PFSK-1 (cell line): ENCODE measurements at regions not wholly inside any gene's neighbourhood (a gene's known extent, or its start where the extent isn't known, plus 50 kb on each side); places are given as distances from the start of the nearest gene placed in this dataset.

Experiments
- FOXP2 ChIP-seq: optimal IDR thresholded peaks from 2 replicates; pipeline ENCODE3; 2011; ENCODE audit warnings: borderline replicate concordance, control low read depth, inconsistent platforms; ENCODE audit not compliant: insufficient read depth; ENCODE audit errors: extremely low read length, extremely low read depth
- POLR2AphosphoS5 ChIP-seq: IDR thresholded peaks from 2 replicates; pipeline ENCODE4 v1.6.1; 2012; ENCODE audit warnings: low read depth, mild to moderate bottlenecking, control low read depth, low read length, moderate library complexity
- SIN3A ChIP-seq: IDR thresholded peaks from 2 replicates; pipeline ENCODE4 v1.6.1; 2012; ENCODE audit warnings: mild to moderate bottlenecking, low read length, moderate library complexity, borderline replicate concordance; ENCODE audit not compliant: insufficient read depth
- TAF1 ChIP-seq: IDR thresholded peaks from 2 replicates; pipeline ENCODE4 v1.6.1; 2012; ENCODE audit warnings: low read length, control low read depth, borderline replicate concordance; ENCODE audit not compliant: insufficient read depth
- TF ChIP-seq, protein P1 (sequence below), 2 experiments: IDR thresholded peaks; 2 replicates each; pipeline versions ENCODE4 v1.6.1 to v1.8.0; 2011 to 2012; ENCODE audit warnings: low read depth in 2 of 2, low read length in 2 of 2, control low read depth in 1 of 2, inconsistent platforms in 1 of 2, mild to moderate bottlenecking in 1 of 2, moderate library complexity in 1 of 2; ENCODE audit not compliant: insufficient read depth in 1 of 2

DNA sequence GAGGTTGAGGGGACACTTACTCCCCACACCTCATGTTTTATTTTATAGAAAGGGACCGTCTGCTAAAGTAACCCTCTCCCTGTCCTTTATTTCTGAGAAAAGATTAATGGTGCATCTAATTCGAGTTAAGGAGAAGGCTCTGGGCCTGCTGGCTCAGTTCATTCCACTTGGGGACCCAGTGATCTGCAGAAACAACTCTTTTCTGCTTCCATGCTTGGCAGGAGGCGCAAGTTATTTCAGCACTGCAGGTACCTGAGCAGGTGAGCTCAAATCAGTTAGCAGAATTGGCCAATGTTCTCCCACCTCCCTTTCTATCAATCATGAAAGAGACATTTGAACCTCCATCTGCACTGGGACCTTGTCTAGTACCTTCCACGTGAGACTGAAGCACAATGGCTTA, 396.1 kb downstream of the SFMBT2 start:
- TF ChIP-seq SIN3A: no peak
- no peak for TF ChIP-seq FOXP2
- no peak for TF ChIP-seq POLR2AphosphoS5

- TF ChIP-seq FOXP2 (no peak), TAF1 (no peak), POLR2AphosphoS5 (no peak), SIN3A (no peak)
- TF ChIP-seq, protein P1, sequence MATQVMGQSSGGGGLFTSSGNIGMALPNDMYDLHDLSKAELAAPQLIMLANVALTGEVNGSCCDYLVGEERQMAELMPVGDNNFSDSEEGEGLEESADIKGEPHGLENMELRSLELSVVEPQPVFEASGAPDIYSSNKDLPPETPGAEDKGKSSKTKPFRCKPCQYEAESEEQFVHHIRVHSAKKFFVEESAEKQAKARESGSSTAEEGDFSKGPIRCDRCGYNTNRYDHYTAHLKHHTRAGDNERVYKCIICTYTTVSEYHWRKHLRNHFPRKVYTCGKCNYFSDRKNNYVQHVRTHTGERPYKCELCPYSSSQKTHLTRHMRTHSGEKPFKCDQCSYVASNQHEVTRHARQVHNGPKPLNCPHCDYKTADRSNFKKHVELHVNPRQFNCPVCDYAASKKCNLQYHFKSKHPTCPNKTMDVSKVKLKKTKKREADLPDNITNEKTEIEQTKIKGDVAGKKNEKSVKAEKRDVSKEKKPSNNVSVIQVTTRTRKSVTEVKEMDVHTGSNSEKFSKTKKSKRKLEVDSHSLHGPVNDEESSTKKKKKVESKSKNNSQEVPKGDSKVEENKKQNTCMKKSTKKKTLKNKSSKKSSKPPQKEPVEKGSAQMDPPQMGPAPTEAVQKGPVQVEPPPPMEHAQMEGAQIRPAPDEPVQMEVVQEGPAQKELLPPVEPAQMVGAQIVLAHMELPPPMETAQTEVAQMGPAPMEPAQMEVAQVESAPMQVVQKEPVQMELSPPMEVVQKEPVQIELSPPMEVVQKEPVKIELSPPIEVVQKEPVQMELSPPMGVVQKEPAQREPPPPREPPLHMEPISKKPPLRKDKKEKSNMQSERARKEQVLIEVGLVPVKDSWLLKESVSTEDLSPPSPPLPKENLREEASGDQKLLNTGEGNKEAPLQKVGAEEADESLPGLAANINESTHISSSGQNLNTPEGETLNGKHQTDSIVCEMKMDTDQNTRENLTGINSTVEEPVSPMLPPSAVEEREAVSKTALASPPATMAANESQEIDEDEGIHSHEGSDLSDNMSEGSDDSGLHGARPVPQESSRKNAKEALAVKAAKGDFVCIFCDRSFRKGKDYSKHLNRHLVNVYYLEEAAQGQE (IDR thresholded peaks at IDR 0.05; ENCODE audit: insufficient read depth in 1 of 2, low read depth in 2 of 2, low read length in 2 of 2): no peak
These were observed 398.8 kb downstream of the SFMBT2 start for GRCh38 chr10:7011994-7012393.

GRCh38 chr10:7008645-7009044, 402.2 kb downstream of the SFMBT2 start:
- TF ChIP-seq POLR2AphosphoS5 (no peak), SIN3A (no peak), TAF1 (no peak), FOXP2 (no peak)
- TF ChIP-seq, protein P1 (IDR thresholded peaks at IDR 0.05; ENCODE audit: insufficient read depth in 1 of 2, low read depth in 2 of 2, low read length in 2 of 2): no peak

- TF ChIP-seq FOXP2 (no peak), SIN3A (no peak), POLR2AphosphoS5 (no peak), TAF1 (no peak)
- TF ChIP-seq, protein P1 (IDR thresholded peaks at IDR 0.05; ENCODE audit: insufficient read depth in 1 of 2, low read depth in 2 of 2, low read length in 2 of 2): no peak
These were observed 403.1 kb downstream of the SFMBT2 start for GRCh38 chr10:7007600-7008190.

DNA sequence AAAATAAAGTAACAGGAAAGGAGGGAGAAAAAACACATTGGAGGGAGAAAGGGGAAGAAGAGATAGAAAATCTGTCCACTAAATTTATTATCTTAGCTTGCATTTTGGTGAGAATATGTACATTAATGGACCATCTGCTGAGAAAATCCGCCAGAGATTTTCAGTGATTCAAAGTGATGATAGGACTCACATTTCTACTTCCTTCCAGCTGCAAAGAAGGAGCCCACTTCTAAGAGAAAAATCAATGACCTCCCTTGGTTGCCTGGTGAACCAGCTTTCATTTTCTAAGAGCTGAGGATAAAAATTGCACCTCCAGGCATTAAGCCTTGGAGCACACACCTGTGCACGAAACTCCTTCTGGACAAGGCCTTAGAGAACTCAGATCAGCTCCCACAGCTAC, 404.3 kb downstream of the SFMBT2 start:
- TF ChIP-seq SIN3A (no peak), FOXP2 (no peak), TAF1 (no peak)

- TF ChIP-seq SIN3A (no peak), POLR2AphosphoS5 (no peak), FOXP2 (no peak), TAF1 (no peak)
- TF ChIP-seq, protein P1 (IDR thresholded peaks at IDR 0.05; ENCODE audit: insufficient read depth in 1 of 2, low read depth in 2 of 2, low read length in 2 of 2): no peak
These were observed 406.9 kb downstream of the SFMBT2 start for GRCh38 chr10:7003831-7004395.
